BJ (cell line): ENCODE measurements at regions not wholly inside any gene's neighbourhood (a gene's known extent, or its start where the extent isn't known, plus 50 kb on each side); places are given as distances from the start of the nearest gene placed in this dataset.

Source experiments
- CTCF ChIA-PET: fragments of 350-600 bp; formaldehyde crosslinking; extraction: SDS; loops from one replicate; lab custom pipeline; 2021; ENCODE audit warnings: antibody characterized with exemption, inconsistent platforms; lab: Yijun Ruan, JAX
- POLR2A ChIA-PET: fragments of 300-600 bp; sonication (Branson Sonifier 250); formaldehyde crosslinking; extraction: SDS; loops from one replicate; lab custom pipeline; 2021; ENCODE audit warnings: antibody characterized with exemption; lab: Charles Lee
- DNase-seq: peaks from one replicate; pipeline ENCODE4 v3.0.0-alpha.2; 2011; ENCODE audit warnings: low read depth
- H3K27me3 ChIP-seq: 2 replicates; pipeline ENCODE4 v1.6.0; 2011; ENCODE audit warnings: low read length; ENCODE audit not compliant: control insufficient read depth, insufficient read depth
- H3K36me3 ChIP-seq: 2 replicates; pipeline ENCODE4 v1.5.1; 2011; ENCODE audit warnings: low read length; ENCODE audit not compliant: control insufficient read depth, insufficient read depth
- H3K4me3 ChIP-seq: 2 replicates; pipeline ENCODE4 v1.5.1; 2011; ENCODE audit warnings: low read depth, mild to moderate bottlenecking, control low read depth, low read length
- CTCF ChIP-seq: IDR thresholded peaks from 2 replicates; pipeline ENCODE4 v1.5.1; 2011; ENCODE audit warnings: low read depth, mild to moderate bottlenecking, control low read depth, inconsistent platforms, low read length, moderate library complexity; ENCODE audit not compliant: insufficient read depth

GRCh38 chr22:27032091-27032761 is 374.8 kb downstream of the MIAT start:
- Histone ChIP-seq H3K4me3 (no peak overlapping the region), H3K27me3 (peaks cover 6% of the 10 kb centered on the region), H3K36me3 (no peaks in the 10 kb centered on the region)
- no peak for DNase-seq
- no peak for TF ChIP-seq CTCF
- POLR2A ChIA-PET, result no interaction called here
- CTCF ChIA-PET, result no interaction called here

GRCh38 chr22:27041745-27042310 is 384.4 kb downstream of the MIAT start:
- POLR2A ChIA-PET, result no interaction called here
- no peak for TF ChIP-seq CTCF
- Histone ChIP-seq H3K36me3 (no peaks in the 10 kb centered on the region), H3K4me3 (no peak overlapping the region), H3K27me3 (peaks cover 8% of the 10 kb centered on the region)
- CTCF ChIA-PET, result interaction anchor here (0.8 kb wide), 1 partner anchor 11 kb away, joined by 3 read pairs; no protein-coding TSS in a partner anchor
- DNase-seq, result no peak

DNA sequence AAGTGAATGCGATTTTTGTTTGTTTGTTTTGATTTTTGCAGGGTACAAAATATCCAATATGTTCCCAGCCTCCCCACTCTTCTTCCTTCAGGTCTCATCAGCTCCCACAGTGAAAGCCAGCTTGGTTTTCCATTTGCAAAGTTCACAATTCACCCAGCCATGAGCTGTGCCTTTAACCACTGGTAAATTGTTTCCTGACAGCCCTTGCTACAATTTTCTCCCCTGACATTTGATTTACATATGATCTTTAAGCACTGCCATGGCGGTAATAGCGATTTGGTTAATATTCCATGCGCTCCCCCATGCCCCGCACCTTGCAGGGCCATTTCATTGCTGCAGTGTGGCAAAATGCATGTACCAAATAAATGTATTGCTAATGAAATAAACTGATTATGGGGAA is 385.9 kb downstream of the MIAT start:
- CTCF ChIA-PET, result no interaction called here
- no peaks in the 10 kb centered on the region for H3K36me3 ChIP-seq
- no peak for DNase-seq
- no peak overlapping the region for H3K4me3 ChIP-seq
- peaks cover 10% of the 10 kb centered on the region for H3K27me3 ChIP-seq
- POLR2A ChIA-PET, result no interaction called here
- no peak for TF ChIP-seq CTCF

GRCh38 chr22:27045103-27045947 is 387.9 kb downstream of the MIAT start:
- DNase-seq, result peak; percentile 17
- ChIA-PET CTCF (interaction anchor here (1.0 to 1.3 kb wide), 3 partner anchors 9 to 18 kb away, joined by 3 to 5 read pairs (median 4); no protein-coding TSS in a partner anchor), POLR2A (no interaction called here)
- no peaks in the 10 kb centered on the region for H3K36me3 ChIP-seq
- no peak for TF ChIP-seq CTCF
- H3K27me3 ChIP-seq, result peaks cover 3% of the 10 kb centered on the region; the same call in 1 of the 2 replicates
- no peak overlapping the region for H3K4me3 ChIP-seq

DNA sequence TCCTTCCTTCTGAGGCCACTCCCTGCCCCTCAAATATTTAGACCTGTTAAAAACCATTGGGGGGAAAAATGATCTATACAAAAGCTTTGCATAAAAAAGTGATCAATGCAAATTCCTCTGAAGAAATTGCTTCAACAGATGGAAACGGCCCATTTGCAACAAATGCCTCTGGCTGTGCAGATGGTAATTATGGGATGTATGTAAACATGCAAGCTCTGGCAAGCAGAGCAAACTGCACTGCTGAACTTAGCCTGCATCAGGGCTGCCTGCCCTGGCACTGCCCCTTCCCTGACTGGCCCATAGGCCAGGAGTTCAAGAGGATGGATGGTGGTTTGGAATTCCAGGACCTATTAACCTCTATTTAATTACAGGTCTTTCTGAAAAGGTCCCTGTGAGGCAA is 388.7 kb downstream of the MIAT start:
- CTCF ChIA-PET, result interaction anchor here (1.0 to 1.3 kb wide), 3 partner anchors 10 to 19 kb away, joined by 3 to 5 read pairs (median 4); no protein-coding TSS in a partner anchor
- H3K4me3 ChIP-seq, result no peak overlapping the region
- peaks cover 4% of the 10 kb centered on the region for H3K27me3 ChIP-seq
- DNase-seq, result no peak
- no peaks in the 10 kb centered on the region for H3K36me3 ChIP-seq
- TF ChIP-seq CTCF, result no peak
- POLR2A ChIA-PET, result no interaction called here
